ENCODE measurements at regions not wholly inside any gene's neighbourhood (a gene's known extent, or its start where the extent isn't known, plus 50 kb on each side); places are given as distances from the start of the nearest gene placed in this dataset.

GRCh38 chr21:32163386-32163785, 115.5 kb downstream of the MIS18A start:
- TF ChIP-seq CBX5 (IDR thresholded peaks at IDR 0.05; ENCODE audit: low read depth) (no peak), MAX (IDR thresholded peaks at IDR 0.05; ENCODE audit: low read depth, low read length) (no peak), MYC (IDR thresholded peaks at IDR 0.05; ENCODE audit: insufficient read depth, insufficient read length, insufficient replicate concordance, low read length, severe bottlenecking) (no peak)
